ENCODE measurements at regions not wholly inside any gene's neighbourhood (a gene's known extent, or its start where the extent isn't known, plus 50 kb on each side); places are given as distances from the start of the nearest gene placed in this dataset.

DNA sequence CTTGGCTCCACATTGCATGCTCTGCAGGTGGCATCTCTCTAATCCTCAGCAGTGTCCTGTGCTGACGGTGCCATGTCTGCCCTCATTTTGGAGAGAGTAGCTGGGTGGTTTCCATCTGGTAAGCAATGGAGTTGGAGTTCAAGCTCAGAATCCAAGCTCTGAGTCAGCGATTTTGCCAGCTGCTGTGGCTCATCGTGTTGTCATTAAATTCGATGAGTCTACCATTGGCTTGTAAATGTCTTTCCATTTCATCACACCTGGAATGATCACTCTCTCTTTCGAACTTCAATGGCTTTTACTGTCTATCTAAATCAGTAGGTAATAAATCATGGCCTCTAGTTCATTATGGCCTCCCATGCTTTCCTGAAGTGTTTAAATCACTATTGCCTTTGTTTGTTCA lies 378.5 kb upstream of the TSHZ2 start:
- H3K4me1 Mint-ChIP-seq, result no peaks in the 10 kb centered on the region
- H3K27me3 Mint-ChIP-seq (ENCODE audit: low read depth), result no peaks in the 10 kb centered on the region
- H3K9me3 Mint-ChIP-seq, result no peaks in the 10 kb centered on the region
- no peak overlapping the region for H3K4me3 Mint-ChIP-seq
- no peak for DNase-seq (ENCODE audit: low read depth, low spot score)
- H3K36me3 Mint-ChIP-seq (ENCODE audit: low read depth), result no peaks in the 10 kb centered on the region
- H3K27ac Mint-ChIP-seq (ENCODE audit: unreplicated experiment), result no peak overlapping the region
- no peak for TF ChIP-seq CTCF (conservative IDR thresholded peaks at IDR 0.05)

GRCh38 chr20:52592567-52592966 lies 379.6 kb upstream of the TSHZ2 start:
- Mint-ChIP-seq H3K36me3 (ENCODE audit: low read depth) (no peaks in the 10 kb centered on the region), H3K27me3 (ENCODE audit: low read depth) (no peaks in the 10 kb centered on the region), H3K9me3 (no peaks in the 10 kb centered on the region), H3K27ac (ENCODE audit: unreplicated experiment) (no peak overlapping the region), H3K4me1 (no peaks in the 10 kb centered on the region), H3K4me3 (no peak overlapping the region)
- no peak for DNase-seq (ENCODE audit: low read depth, low spot score)
- no peak for TF ChIP-seq CTCF (conservative IDR thresholded peaks at IDR 0.05)

DNA sequence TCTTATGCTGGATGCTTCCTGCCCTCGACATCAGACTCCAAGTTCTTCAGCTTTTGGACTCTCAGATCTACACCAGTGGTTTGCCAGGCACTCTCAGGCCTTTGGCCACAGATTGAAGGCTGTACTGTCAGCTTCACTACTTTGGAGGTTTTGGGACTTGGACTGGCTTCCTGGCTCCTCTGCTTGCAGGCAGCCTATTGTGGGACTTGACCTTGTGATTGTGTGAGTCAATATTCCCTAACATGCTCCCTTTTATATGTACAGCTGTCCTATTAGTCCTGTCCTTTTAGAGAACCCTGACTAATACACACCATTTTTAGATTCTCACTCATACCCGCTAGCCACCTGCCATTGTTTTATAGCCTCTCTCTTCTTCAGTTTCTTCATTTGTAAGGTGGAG lies 382.1 kb upstream of the TSHZ2 start:
- no peak for DNase-seq (ENCODE audit: low read depth, low spot score)
- Mint-ChIP-seq H3K4me3 (no peak overlapping the region), H3K36me3 (ENCODE audit: low read depth) (no peaks in the 10 kb centered on the region), H3K27me3 (ENCODE audit: low read depth) (no peaks in the 10 kb centered on the region), H3K4me1 (no peaks in the 10 kb centered on the region), H3K9me3 (no peaks in the 10 kb centered on the region), H3K27ac (ENCODE audit: unreplicated experiment) (no peak overlapping the region)
- TF ChIP-seq CTCF (conservative IDR thresholded peaks at IDR 0.05), result no peak

DNA sequence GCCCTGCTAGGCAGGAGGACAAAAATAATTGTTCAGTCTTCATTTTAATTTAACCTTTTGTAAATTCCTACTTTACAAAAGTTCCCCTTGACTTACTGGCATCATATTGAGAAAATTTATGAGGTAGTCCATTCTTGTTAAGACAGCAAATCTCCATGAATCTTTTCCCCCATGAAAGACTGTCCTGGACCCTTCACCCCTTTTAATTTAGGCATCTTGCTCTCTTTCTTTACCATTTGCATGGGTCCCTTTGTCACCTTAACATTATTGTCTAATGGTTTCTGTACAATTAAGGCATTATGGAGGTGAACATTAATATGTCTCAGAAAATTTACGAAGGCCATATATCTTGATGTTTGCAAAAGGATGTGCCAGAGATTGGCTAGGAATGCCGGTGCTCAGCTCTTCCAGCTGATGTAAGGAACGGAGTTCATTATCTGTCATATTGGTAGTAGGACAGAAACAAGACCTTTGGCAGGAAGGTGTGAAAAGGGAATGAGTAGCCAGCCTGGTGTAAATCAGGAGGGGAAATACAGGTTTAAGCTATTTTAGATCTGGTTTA lies 382.8 kb upstream of the TSHZ2 start:
- Mint-ChIP-seq H3K36me3 (ENCODE audit: low read depth) (no peaks in the 10 kb centered on the region), H3K9me3 (no peaks in the 10 kb centered on the region), H3K4me3 (no peak overlapping the region), H3K27me3 (ENCODE audit: low read depth) (no peaks in the 10 kb centered on the region), H3K4me1 (no peaks in the 10 kb centered on the region), H3K27ac (ENCODE audit: unreplicated experiment) (no peak overlapping the region)
- no peak for DNase-seq (ENCODE audit: low read depth, low spot score)
- TF ChIP-seq CTCF (conservative IDR thresholded peaks at IDR 0.05), result no peak

DNA sequence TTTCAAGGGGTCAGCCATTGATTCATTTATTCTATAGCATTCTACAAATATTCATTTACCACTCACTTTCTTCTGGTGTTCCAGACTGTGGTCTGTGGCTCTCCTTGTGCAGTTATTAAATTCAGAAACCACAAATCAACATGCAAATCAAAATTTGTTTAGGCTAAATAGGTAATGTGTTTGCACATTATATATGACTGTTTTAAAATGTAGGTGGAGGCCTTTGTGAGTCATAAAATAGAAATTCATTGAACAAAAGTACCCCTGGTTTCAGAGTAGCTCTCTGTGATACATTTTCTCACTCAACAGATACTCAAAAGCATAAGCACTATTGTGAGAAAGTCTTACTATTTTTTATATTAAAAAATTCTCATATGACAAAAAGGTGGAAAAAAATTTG lies 385.5 kb upstream of the TSHZ2 start:
- no peaks in the 10 kb centered on the region for H3K9me3 Mint-ChIP-seq
- H3K27me3 Mint-ChIP-seq (ENCODE audit: low read depth), result no peaks in the 10 kb centered on the region
- no peak for DNase-seq (ENCODE audit: low read depth, low spot score)
- no peak overlapping the region for H3K4me3 Mint-ChIP-seq
- H3K27ac Mint-ChIP-seq (ENCODE audit: unreplicated experiment), result no peak overlapping the region
- H3K36me3 Mint-ChIP-seq (ENCODE audit: low read depth), result no peaks in the 10 kb centered on the region
- no peaks in the 10 kb centered on the region for H3K4me1 Mint-ChIP-seq
- TF ChIP-seq CTCF (conservative IDR thresholded peaks at IDR 0.05), result no peak

DNA sequence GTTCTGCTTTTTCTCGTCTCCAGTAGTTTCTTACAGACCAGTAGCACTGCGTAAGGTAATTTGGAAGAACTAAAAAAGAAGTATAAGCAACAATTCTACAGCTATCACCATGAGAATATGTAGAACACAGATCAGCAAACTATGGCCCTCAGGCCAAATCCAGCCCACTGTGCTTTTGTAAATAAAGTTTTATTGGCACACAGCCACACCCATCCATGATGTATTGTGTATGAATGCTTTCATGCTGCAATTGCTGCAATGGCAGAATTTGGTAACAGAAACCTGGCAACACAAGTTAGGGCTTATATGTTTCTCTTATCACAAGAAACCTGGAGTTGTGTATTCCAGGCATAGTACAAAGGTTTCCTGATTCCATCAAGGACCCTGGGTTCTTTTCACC lies 386.8 kb upstream of the TSHZ2 start:
- Mint-ChIP-seq H3K4me3 (no peak overlapping the region), H3K27ac (ENCODE audit: unreplicated experiment) (no peak overlapping the region), H3K9me3 (no peaks in the 10 kb centered on the region), H3K27me3 (ENCODE audit: low read depth) (no peaks in the 10 kb centered on the region), H3K4me1 (no peaks in the 10 kb centered on the region), H3K36me3 (ENCODE audit: low read depth) (no peaks in the 10 kb centered on the region)
- no peak for TF ChIP-seq CTCF (conservative IDR thresholded peaks at IDR 0.05)
- DNase-seq (ENCODE audit: low read depth, low spot score), result no peak

Data from neural crest cell (in vitro differentiated cells).